ENCODE measurements at regions not wholly inside any gene's neighbourhood (a gene's known extent, or its start where the extent isn't known, plus 50 kb on each side); places are given as distances from the start of the nearest gene placed in this dataset.
A peak's percentile ranks its signal among the peaks of the same experiment; 100 is the strongest.

DNA sequence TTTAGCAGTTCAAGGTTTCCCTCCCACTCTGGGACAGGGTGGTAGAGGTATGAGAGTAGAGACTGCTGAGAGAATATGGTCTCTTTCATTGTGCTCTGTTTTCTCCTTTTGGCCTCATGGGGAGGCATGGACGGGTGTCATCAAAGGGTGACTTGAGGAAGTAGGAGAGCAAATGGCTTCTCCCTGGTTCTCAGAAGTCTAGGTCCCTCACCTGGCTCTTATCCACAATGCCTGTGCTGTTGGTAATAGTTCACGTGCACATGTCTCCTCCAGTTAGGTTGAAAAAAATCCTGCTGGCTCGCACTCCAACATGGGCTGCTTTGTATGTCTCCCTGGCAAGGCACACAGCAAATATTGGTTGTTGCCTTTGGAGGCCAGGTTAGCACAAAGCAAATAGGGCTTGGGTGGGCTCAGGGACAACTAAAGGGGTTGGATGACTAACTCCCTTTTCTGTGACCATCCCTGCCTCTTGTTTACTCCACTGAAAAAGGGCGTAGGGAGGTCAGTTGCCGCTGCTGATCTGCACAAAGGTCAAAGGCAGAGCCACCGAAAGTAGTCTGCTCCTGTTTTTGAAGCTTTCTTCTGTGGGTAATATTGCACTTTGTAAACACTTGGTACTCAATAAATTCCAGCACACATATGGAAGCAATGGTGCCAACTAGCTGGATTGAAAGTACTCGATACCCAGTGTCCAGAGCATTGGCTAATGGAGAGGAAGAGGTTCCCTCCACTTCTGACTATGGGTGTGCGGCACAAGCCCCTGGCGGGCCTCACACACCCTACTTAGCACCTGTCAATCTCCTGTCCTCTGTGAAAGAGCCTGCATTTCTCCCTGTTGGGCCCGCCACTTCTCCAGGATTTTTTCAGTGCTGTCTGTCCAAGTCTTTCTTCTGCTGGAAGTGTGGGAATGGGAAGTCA lies 121.8 kb downstream of the SLC38A6 start:
- no peak overlapping the region for H3K4me3 ChIP-seq
- H3K27ac ChIP-seq: peak overlapping the region; percentile 85
- H3K27me3 ChIP-seq: no peaks in the 10 kb centered on the region
- DNase-seq (ENCODE audit: low read depth in 1 of 2, low spot score in 1 of 2): peak in 1 of 2 donors; percentile 50
- TF ChIP-seq, protein P1, sequence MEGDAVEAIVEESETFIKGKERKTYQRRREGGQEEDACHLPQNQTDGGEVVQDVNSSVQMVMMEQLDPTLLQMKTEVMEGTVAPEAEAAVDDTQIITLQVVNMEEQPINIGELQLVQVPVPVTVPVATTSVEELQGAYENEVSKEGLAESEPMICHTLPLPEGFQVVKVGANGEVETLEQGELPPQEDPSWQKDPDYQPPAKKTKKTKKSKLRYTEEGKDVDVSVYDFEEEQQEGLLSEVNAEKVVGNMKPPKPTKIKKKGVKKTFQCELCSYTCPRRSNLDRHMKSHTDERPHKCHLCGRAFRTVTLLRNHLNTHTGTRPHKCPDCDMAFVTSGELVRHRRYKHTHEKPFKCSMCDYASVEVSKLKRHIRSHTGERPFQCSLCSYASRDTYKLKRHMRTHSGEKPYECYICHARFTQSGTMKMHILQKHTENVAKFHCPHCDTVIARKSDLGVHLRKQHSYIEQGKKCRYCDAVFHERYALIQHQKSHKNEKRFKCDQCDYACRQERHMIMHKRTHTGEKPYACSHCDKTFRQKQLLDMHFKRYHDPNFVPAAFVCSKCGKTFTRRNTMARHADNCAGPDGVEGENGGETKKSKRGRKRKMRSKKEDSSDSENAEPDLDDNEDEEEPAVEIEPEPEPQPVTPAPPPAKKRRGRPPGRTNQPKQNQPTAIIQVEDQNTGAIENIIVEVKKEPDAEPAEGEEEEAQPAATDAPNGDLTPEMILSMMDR (IDR thresholded peaks at IDR 0.05; ENCODE audit: low read depth, low read length): no peak
- H3K9me3 ChIP-seq (ENCODE audit: low read depth): no peaks in the 10 kb centered on the region
- H3K36me3 ChIP-seq: no peaks in the 10 kb centered on the region
- H3K4me1 ChIP-seq (ENCODE audit: low read depth): peaks cover 32% of the 10 kb centered on the region

Measured in cardiac muscle cell (in vitro differentiated cells and primary cell).